ENCODE measurements at regions not wholly inside any gene's neighbourhood (a gene's known extent, or its start where the extent isn't known, plus 50 kb on each side); places are given as distances from the start of the nearest gene placed in this dataset.

DNA sequence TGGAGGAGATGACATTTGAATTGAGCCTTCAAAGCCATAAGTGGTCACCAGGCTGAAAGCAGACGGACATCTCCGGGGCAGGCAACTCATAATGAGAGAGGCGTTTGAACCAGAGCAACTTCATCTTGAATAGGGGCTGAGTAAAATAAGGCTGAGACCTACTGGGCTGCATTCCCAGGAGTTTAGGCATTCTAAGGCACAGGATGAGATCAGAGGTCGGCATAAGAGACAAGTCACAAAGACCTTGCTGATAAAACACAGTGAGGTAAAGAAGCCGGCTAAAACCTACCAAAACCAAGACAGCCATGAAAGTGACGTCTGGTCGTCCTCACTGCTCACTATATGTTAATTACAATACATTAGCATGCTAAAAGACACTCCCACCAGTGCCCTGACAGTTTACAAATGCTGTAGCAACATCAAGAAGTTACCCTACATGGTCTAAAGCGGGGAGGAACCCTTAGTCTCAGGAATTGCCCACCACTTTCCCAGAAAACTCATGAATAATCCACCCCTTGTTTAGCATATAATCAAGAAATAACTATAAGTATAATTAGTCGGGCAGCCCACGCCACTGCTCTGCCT, 194.7 kb upstream of the SOX4 start:
- TF ChIP-seq, protein P1, sequence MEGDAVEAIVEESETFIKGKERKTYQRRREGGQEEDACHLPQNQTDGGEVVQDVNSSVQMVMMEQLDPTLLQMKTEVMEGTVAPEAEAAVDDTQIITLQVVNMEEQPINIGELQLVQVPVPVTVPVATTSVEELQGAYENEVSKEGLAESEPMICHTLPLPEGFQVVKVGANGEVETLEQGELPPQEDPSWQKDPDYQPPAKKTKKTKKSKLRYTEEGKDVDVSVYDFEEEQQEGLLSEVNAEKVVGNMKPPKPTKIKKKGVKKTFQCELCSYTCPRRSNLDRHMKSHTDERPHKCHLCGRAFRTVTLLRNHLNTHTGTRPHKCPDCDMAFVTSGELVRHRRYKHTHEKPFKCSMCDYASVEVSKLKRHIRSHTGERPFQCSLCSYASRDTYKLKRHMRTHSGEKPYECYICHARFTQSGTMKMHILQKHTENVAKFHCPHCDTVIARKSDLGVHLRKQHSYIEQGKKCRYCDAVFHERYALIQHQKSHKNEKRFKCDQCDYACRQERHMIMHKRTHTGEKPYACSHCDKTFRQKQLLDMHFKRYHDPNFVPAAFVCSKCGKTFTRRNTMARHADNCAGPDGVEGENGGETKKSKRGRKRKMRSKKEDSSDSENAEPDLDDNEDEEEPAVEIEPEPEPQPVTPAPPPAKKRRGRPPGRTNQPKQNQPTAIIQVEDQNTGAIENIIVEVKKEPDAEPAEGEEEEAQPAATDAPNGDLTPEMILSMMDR (conservative IDR thresholded peaks at IDR 0.05): no peak
- H3K27ac ChIP-seq: no peak overlapping the region

DNA sequence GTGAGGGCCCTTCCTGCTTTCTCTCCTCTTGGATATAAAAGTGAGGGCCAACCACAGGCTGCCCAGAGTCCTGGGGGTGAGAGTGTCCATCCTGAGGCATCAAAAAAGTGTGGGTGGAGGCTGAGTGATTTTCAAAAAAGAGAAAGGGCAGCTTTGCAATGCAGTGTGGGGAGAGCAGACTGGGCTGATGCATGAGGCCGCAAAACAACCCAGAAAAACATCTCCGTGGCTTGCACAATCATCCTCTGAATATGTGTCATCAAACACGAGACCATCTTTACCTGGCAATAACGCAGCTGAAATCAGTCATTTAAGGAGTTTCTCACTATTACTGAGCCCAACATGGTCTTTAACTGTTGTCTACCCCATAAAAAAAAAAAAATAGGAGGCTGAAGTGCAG, 191.2 kb upstream of the SOX4 start:
- TF ChIP-seq ZFX (IDR thresholded peaks at IDR 0.05): no peak
- TF ChIP-seq, protein P1 (conservative IDR thresholded peaks at IDR 0.05): no peak

DNA sequence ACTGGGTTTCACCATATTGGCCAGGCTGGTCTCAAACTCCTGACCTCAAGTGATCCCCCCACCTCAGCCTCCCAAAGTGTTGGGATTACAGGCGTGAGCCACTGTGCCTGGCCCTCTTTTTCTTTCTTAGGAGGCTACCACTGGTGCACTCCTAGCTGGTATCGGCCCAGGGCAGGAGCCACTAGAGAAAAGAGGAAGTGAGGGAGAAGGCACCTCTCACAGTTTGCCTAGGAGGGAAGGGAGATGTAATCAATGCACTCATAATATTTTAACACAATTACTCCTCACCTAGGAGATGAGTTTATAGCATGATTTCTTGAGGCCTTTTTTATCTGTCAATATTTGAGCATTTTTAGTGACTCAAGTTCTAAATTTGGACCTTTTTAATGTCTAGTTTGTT, 189.0 kb upstream of the SOX4 start:
- TF ChIP-seq, protein P1 (conservative IDR thresholded peaks at IDR 0.05): no peak
- TF ChIP-seq ZFX (IDR thresholded peaks at IDR 0.05): no peak
- no peak overlapping the region for H3K27ac ChIP-seq

More for the DNA sequence above, 191.2 kb upstream of the SOX4 start:
- no peak overlapping the region for H3K27ac ChIP-seq

- TF ChIP-seq, protein P1 (conservative IDR thresholded peaks at IDR 0.05): no peak
- no peak for TF ChIP-seq ZFX (IDR thresholded peaks at IDR 0.05)
- H3K27ac ChIP-seq: no peak overlapping the region
These were observed 187.2 kb upstream of the SOX4 start for GRCh38 chr6:21406316-21406715.

DNA sequence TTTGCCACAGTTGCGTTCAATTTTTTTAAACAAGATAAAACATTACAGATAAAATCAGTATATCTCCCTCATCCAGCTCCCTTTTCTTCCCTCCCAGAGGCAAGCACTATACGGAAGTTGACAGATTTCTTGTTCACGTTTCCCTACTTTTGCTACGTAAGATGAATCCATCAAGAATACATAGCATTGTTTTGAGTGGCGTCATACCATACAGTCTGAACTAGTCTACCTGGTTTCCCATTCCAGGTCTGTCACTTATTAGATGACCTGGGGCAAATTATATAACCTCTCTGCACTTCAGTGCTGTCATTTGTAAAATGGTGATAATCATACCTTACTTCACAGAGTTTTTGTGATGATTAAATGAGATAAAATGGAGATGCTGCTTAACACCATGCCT, 184.3 kb upstream of the SOX4 start:
- TF ChIP-seq, protein P1 (conservative IDR thresholded peaks at IDR 0.05): no peak
- TF ChIP-seq ZFX (IDR thresholded peaks at IDR 0.05): no peak
- H3K27ac ChIP-seq: no peak overlapping the region

DNA sequence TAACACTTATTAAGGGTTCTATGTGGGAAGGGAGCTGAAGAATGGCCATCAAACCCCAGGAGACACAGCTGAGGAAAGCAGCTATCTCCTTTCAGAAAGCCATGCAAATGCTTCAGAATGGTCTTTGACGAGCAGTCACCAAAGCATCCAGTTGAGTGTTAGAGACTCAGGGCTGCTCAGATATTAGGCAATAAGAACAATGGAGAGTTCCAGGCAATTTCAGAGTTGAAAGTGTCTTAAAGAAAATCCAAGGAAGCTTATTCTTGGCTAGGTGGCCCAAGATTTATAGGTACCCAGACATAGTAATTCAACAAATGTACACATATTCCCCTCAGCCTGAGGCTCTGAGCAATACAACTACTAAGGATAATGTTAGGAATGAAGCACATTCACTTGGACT, 180.1 kb upstream of the SOX4 start:
- TF ChIP-seq, protein P1 (conservative IDR thresholded peaks at IDR 0.05): no peak
- no peak for TF ChIP-seq ZFX (IDR thresholded peaks at IDR 0.05)
- H3K27ac ChIP-seq: no peak overlapping the region

- TF ChIP-seq, protein P1 (conservative IDR thresholded peaks at IDR 0.05): no peak
- TF ChIP-seq ZFX (IDR thresholded peaks at IDR 0.05): no peak
- H3K27ac ChIP-seq: no peak overlapping the region
These were observed 179.5 kb upstream of the SOX4 start for GRCh38 chr6:21414065-21414464.
